Stimulated activated CD8-positive, alpha-beta memory T cell treated with anti-CD3 and anti-CD28 coated beads, Interleukin-15, amount 100 ng/mL, for 1 hour (primary cell): ENCODE measurements at regions not wholly inside any gene's neighbourhood (a gene's known extent, or its start where the extent isn't known, plus 50 kb on each side); places are given as distances from the start of the nearest gene placed in this dataset.
"Not testable (repeated sequence)": the region's sequence is repeated elsewhere in the genome, so short reads cannot be mapped to it uniquely, and the experiment has no call there.

Experiments used
- DNase-seq: peaks from one replicate; pipeline ENCODE4 v3.0.0-alpha.2; 2020; ENCODE audit warnings: low read depth

GRCh38 chr6:165167861-165168260 lies 141.5 kb downstream of the C6orf118 start:
- DNase-seq: no peak

GRCh38 chr6:165167311-165167710 lies 142.1 kb downstream of the C6orf118 start:
- DNase-seq: no peak

GRCh38 chr6:165163519-165163918 lies 145.9 kb downstream of the C6orf118 start:
- DNase-seq: no peak

- DNase-seq: no peak
These were observed 149.9 kb downstream of the C6orf118 start for GRCh38 chr6:165159460-165159859.

- no peak for DNase-seq
These were observed 162.9 kb downstream of the C6orf118 start for GRCh38 chr6:165146456-165146855.

- DNase-seq: no peak
These were observed 173.5 kb downstream of the C6orf118 start for GRCh38 chr6:165135889-165136288.

- DNase-seq: no peak
These were observed 180.3 kb downstream of the C6orf118 start for GRCh38 chr6:165129086-165129485.

- not testable (repeated sequence) for DNase-seq
These were observed 181.7 kb downstream of the C6orf118 start for GRCh38 chr6:165127743-165128142.

- not testable (repeated sequence) for DNase-seq
These were observed 184.7 kb downstream of the C6orf118 start for GRCh38 chr6:165124681-165125080.

- no peak for DNase-seq
These were observed 190.0 kb downstream of the C6orf118 start for GRCh38 chr6:165119231-165120020.

- DNase-seq: no peak
These were observed 190.7 kb downstream of the C6orf118 start for GRCh38 chr6:165118736-165119135.

- no peak for DNase-seq
These were observed 191.6 kb downstream of the C6orf118 start for GRCh38 chr6:165117806-165118205.

- DNase-seq: no peak
These were observed 192.3 kb downstream of the C6orf118 start for GRCh38 chr6:165117121-165117520.

- DNase-seq: no peak
These were observed 198.5 kb downstream of the C6orf118 start for GRCh38 chr6:165110860-165111259.

GRCh38 chr6:165109011-165109410 lies 200.4 kb downstream of the C6orf118 start:
- DNase-seq: no peak

- no peak for DNase-seq
These were observed 203.1 kb downstream of the C6orf118 start for GRCh38 chr6:165106261-165106660.

GRCh38 chr6:165098165-165098564 lies 211.2 kb downstream of the C6orf118 start:
- no peak for DNase-seq

GRCh38 chr6:165096868-165097267 lies 212.5 kb downstream of the C6orf118 start:
- DNase-seq: no peak

GRCh38 chr6:165096209-165096608 lies 213.2 kb downstream of the C6orf118 start:
- DNase-seq: no peak

GRCh38 chr6:165092881-165093595 lies 216.4 kb downstream of the C6orf118 start:
- DNase-seq: no peak

- no peak for DNase-seq
These were observed 218.2 kb downstream of the C6orf118 start for GRCh38 chr6:165091121-165091785.

- DNase-seq: no peak
These were observed 219.2 kb downstream of the C6orf118 start for GRCh38 chr6:165090242-165090641.

GRCh38 chr6:165086814-165087213 lies 222.6 kb downstream of the C6orf118 start:
- no peak for DNase-seq
